Ishikawa (cell line): ENCODE measurements at regions not wholly inside any gene's neighbourhood (a gene's known extent, or its start where the extent isn't known, plus 50 kb on each side); places are given as distances from the start of the nearest gene placed in this dataset.

Source experiments
- EGR1 ChIP-seq: IDR thresholded peaks from 2 replicates; pipeline ENCODE4 v1.6.1; 2012
- EP300 ChIP-seq: IDR thresholded peaks from 2 replicates; pipeline ENCODE4 v1.6.1; 2012; ENCODE audit warnings: borderline replicate concordance
- MAX ChIP-seq: IDR thresholded peaks from 2 replicates; pipeline ENCODE4 v1.6.1; 2012
- TAF1 ChIP-seq: IDR thresholded peaks from 2 replicates; pipeline ENCODE4 v1.6.1; 2012; ENCODE audit warnings: low read depth, mild to moderate bottlenecking
- USF1 ChIP-seq: IDR thresholded peaks from 2 replicates; pipeline ENCODE4 v1.6.1; 2012

- no peak for TF ChIP-seq USF1
- TF ChIP-seq MAX: no peak
- no peak for TF ChIP-seq TAF1
- TF ChIP-seq EP300: no peak
- no peak for TF ChIP-seq EGR1
These were observed 81.2 kb downstream of the INSIG2 start for GRCh38 chr2:118169359-118170005.
